ENCODE measurements at regions not wholly inside any gene's neighbourhood (a gene's known extent, or its start where the extent isn't known, plus 50 kb on each side); places are given as distances from the start of the nearest gene placed in this dataset.
A peak's percentile ranks its signal among the peaks of the same experiment; 100 is the strongest.

- Mint-ChIP-seq H3K27me3 (ENCODE audit: low read depth) (no peaks in the 10 kb centered on the region), H3K4me3 (no peak overlapping the region), H3K27ac (no peak overlapping the region), H3K4me1 (no peaks in the 10 kb centered on the region), H3K36me3 (ENCODE audit: low read depth) (no peaks in the 10 kb centered on the region), H3K9me3 (no peaks in the 10 kb centered on the region)
- TF ChIP-seq, protein P1, sequence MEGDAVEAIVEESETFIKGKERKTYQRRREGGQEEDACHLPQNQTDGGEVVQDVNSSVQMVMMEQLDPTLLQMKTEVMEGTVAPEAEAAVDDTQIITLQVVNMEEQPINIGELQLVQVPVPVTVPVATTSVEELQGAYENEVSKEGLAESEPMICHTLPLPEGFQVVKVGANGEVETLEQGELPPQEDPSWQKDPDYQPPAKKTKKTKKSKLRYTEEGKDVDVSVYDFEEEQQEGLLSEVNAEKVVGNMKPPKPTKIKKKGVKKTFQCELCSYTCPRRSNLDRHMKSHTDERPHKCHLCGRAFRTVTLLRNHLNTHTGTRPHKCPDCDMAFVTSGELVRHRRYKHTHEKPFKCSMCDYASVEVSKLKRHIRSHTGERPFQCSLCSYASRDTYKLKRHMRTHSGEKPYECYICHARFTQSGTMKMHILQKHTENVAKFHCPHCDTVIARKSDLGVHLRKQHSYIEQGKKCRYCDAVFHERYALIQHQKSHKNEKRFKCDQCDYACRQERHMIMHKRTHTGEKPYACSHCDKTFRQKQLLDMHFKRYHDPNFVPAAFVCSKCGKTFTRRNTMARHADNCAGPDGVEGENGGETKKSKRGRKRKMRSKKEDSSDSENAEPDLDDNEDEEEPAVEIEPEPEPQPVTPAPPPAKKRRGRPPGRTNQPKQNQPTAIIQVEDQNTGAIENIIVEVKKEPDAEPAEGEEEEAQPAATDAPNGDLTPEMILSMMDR (IDR thresholded peaks at IDR 0.05; ENCODE audit: unreplicated experiment in 3 of 3), result no peak
These were observed 537.2 kb downstream of the KCNJ3 start for GRCh38 chr2:155235710-155236109.

- no peaks in the 10 kb centered on the region for H3K9me3 Mint-ChIP-seq
- no peaks in the 10 kb centered on the region for H3K27me3 Mint-ChIP-seq (ENCODE audit: low read depth)
- TF ChIP-seq, protein P1 (IDR thresholded peaks at IDR 0.05; ENCODE audit: unreplicated experiment in 3 of 3), result peak; percentile 50 to 72 (median 52)
- no peak overlapping the region for H3K4me3 Mint-ChIP-seq
- no peaks in the 10 kb centered on the region for H3K36me3 Mint-ChIP-seq (ENCODE audit: low read depth)
- H3K27ac Mint-ChIP-seq, result no peak overlapping the region
- H3K4me1 Mint-ChIP-seq, result no peaks in the 10 kb centered on the region
These were observed 525.4 kb downstream of the KCNJ3 start for GRCh38 chr2:155223781-155224406.

- TF ChIP-seq, protein P1 (IDR thresholded peaks at IDR 0.05; ENCODE audit: unreplicated experiment in 3 of 3), result no peak
- Mint-ChIP-seq H3K9me3 (no peaks in the 10 kb centered on the region), H3K27ac (no peak overlapping the region), H3K4me1 (no peaks in the 10 kb centered on the region), H3K36me3 (ENCODE audit: low read depth) (no peaks in the 10 kb centered on the region), H3K27me3 (ENCODE audit: low read depth) (no peaks in the 10 kb centered on the region), H3K4me3 (no peak overlapping the region)
These were observed 520.5 kb downstream of the KCNJ3 start for GRCh38 chr2:155218945-155219344.

DNA sequence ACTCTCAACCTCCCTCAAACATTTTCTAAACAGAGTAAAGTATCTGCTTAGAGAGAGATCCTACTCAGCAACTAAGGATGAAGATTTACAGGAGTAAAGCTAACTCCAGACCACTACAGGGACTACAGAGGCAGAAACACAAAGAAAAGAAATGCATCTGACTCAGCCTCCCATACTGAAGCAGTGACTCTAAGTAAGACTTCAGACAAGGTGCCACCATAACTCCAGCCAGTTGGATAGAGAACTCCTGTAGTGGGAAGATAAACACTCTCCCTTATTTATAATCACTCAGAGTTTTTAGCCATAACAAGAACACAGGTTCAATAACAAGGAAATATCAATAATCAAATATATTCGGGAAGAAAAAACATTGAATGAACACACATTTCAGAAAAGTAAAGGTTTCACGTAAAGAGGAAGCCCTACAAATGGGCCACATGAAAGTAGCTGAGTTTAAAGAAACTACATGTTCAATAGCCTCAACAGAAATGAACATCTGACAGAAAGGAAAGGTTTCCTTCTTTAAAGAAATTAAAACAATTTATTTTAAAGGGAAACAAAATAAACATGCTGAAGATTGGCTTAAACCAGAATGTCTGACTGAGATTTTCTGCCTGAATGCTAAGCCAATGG is 519.9 kb downstream of the KCNJ3 start:
- H3K36me3 Mint-ChIP-seq (ENCODE audit: low read depth), result no peaks in the 10 kb centered on the region
- H3K4me1 Mint-ChIP-seq, result no peaks in the 10 kb centered on the region
- H3K4me3 Mint-ChIP-seq, result no peak overlapping the region
- H3K9me3 Mint-ChIP-seq, result no peaks in the 10 kb centered on the region
- no peak overlapping the region for H3K27ac Mint-ChIP-seq
- H3K27me3 Mint-ChIP-seq (ENCODE audit: low read depth), result no peaks in the 10 kb centered on the region
- TF ChIP-seq, protein P1 (IDR thresholded peaks at IDR 0.05; ENCODE audit: unreplicated experiment in 3 of 3), result no peak

DNA sequence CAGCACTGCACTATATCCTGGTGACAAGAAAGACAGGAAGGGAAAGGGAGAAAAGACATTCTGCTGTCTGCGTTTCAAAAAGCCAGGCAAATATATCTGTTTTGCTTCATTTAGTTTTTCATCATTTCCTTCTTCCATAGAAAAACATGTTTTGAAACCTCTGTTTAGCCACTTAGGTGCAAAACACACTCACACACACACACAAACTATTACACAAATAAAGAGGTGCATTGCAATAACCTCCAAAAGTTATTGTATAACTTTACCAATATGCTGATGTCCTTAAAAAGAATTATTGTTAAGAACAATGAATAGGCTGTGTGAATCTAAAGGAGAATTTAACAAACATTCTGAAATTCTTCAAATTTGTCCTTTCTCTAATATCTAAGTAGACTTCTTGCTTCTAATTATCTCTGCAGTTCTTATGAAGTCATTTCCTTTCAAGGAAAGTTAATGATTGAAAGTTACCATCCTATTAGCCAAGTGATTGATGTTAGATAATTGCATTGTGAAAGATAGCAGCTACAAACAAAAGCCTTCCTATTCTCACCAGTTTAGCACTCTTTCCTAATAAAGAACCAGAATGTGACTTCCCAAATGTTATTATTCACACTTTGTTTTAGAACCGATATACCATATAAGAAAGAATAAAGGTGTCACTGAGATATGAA is 516.7 kb downstream of the KCNJ3 start:
- no peak overlapping the region for H3K27ac Mint-ChIP-seq
- H3K9me3 Mint-ChIP-seq, result no peaks in the 10 kb centered on the region
- no peaks in the 10 kb centered on the region for H3K36me3 Mint-ChIP-seq (ENCODE audit: low read depth)
- H3K4me3 Mint-ChIP-seq, result no peak overlapping the region
- H3K4me1 Mint-ChIP-seq, result no peaks in the 10 kb centered on the region
- no peaks in the 10 kb centered on the region for H3K27me3 Mint-ChIP-seq (ENCODE audit: low read depth)
- TF ChIP-seq, protein P1 (IDR thresholded peaks at IDR 0.05; ENCODE audit: unreplicated experiment in 3 of 3), result no peak
